CD4-positive, alpha-beta T cell treated with Interleukin-4 for 4 hours (primary cell): ENCODE measurements at regions not wholly inside any gene's neighbourhood (a gene's known extent, or its start where the extent isn't known, plus 50 kb on each side); places are given as distances from the start of the nearest gene placed in this dataset.

Experiments
- DNase-seq: peaks from one replicate; pipeline ENCODE4 v3.0.0-alpha.2; 2020

- no peak for DNase-seq
Observed at GRCh38 chr18:56066524-56067213, 478.7 kb upstream of the TCF4 start.

DNA sequence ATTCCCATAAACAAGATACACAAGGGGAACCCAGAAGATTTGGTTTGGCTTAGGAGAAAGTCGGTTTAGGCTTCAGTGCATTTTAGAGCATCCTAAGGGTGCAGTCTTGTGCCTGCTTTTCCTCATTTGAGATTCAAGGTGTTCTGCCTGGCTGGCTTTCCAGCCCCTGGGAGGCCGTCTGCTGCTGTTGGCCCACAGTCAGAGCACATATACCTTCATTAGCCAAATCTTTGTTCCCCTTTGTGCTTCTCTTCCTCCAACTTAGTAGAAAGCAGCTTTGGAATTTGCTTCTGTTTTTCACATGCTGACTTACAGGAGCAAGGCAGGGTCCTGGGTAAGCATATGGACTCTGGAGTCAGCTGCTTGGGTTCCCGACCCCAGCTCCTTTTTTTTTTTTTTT, 477.1 kb upstream of the TCF4 start:
- no peak for DNase-seq

GRCh38 chr18:56062931-56063330, 474.9 kb upstream of the TCF4 start:
- no peak for DNase-seq

DNA sequence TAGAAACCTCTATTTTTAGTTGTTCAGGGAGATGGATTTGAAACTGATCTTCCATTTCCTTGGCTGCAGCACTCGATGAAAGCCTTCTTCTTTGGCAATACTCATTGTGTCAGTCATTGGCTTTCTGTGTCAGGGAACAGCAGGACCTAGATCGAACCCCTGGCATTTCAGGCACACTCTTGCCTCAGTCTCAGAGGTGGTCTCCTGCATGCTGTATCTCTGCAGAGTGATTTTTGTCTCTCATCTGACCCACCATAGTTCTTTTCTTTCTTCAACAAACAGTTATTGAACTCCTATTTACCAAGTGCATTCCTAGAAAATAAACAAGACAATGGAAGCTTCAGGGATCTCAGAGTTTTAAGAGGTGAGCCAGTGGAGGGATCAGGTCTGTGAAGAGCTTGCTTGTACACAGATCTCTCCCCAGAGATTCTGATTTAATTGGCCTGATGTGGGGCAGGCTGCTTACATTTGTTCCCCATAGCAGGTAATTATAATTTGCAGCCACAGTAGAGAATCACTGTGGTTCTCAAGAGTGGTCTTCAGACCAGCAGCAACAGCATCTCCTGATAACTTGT, 473.1 kb upstream of the TCF4 start:
- no peak for DNase-seq

- no peak for DNase-seq
Observed at GRCh38 chr18:56052202-56052601, 464.2 kb upstream of the TCF4 start.

DNA sequence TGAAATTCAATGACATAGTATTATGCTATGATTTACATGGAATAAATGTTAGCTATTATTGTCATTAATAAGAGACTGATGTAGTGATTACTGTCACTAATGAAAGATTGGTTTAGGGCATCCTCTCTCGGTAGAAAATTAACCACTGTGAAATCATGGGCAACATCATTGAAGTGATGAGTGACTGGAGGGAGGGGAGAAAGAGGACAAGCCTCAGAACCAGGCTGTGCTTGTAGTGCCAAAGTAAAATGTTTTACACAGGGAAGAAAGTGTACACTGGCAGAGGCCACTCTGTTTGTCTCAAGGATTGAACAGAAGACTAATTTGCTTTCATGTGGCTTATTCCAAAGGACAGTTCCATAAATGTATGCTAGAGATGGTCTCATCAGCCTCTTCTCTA, 456.2 kb upstream of the TCF4 start:
- no peak for DNase-seq

GRCh38 chr18:56043641-56044061, 455.7 kb upstream of the TCF4 start:
- DNase-seq: no peak

GRCh38 chr18:56042915-56043536, 455.0 kb upstream of the TCF4 start:
- DNase-seq: no peak

- DNase-seq: no peak
Observed at GRCh38 chr18:56038171-56039030, 450.4 kb upstream of the TCF4 start.

GRCh38 chr18:56036741-56037140, 448.7 kb upstream of the TCF4 start:
- DNase-seq: no peak

- DNase-seq: no peak
Observed at GRCh38 chr18:56035546-56035945, 447.6 kb upstream of the TCF4 start.

DNA sequence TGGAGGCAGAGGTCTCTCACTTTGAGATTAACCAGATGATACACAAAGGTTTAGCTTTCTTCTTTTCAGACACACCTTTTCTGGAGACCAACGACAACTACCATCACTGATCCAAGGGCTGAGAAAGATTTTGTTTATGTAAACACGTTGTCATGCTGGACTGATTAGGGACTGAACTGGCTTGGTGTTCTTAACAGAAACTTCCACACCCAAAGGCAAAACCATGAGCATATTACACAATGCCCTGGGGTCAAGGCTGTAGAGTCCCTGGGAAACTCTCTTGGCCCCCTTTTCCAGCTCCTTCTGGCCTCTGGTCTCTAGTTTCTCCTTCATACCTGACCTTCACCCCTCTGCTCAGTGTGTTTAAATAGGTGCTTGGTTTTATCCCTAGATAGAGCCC, 447.0 kb upstream of the TCF4 start:
- no peak for DNase-seq

DNA sequence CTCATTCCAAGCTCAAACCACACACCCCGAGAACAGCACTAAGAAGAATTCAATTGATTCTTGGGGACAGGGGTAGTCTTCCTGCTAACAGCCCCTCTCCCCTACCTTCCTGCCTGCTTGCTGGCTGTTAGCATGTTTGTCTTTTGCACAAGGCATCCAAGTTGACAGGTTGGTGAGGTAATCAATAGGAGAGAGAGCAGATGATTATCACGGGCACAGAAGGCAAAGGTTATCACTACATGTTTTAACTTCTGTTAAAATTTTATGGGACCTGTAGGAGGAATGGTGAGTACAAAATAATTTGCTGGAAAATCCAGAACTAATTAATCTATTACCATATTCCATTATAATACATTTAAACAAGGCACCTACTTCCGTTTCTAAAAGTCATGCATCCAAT, 442.1 kb upstream of the TCF4 start:
- no peak for DNase-seq

- DNase-seq: no peak
Observed at GRCh38 chr18:56028514-56028913, 440.5 kb upstream of the TCF4 start.

GRCh38 chr18:56026509-56026908, 438.5 kb upstream of the TCF4 start:
- DNase-seq: no peak

- no peak for DNase-seq
Observed at GRCh38 chr18:56021809-56022195, 433.8 kb upstream of the TCF4 start.

DNA sequence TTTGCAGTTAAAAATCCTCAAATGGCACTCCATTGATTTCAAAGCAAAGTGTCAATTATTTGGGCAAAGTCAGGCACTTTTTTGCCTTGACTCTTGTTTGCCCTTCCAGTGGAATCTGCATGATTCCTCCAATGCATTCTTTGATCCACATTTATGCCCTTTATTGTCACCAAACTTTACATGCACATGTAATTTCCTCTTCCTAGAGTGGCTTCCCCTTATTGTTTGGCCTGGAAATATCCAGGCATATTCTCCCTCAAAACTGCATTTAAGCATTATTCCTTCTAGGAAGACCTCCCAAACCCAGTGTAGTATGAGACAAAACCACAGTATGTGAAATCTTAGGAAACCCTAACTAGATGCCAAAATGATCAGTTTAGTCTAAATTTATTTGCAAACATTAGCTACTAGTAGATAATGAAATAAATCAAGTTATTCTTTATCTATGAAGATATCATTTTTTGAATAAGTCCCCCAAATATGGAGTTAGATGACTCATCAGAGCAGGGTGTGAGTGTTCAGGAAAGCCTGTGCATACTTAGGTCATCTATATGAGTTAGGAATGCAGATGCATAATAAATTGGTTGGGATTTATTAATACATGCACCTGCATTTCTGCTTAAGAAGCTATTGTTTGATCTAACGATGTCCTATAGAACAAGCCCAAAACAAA, 433.3 kb upstream of the TCF4 start:
- DNase-seq: no peak

DNA sequence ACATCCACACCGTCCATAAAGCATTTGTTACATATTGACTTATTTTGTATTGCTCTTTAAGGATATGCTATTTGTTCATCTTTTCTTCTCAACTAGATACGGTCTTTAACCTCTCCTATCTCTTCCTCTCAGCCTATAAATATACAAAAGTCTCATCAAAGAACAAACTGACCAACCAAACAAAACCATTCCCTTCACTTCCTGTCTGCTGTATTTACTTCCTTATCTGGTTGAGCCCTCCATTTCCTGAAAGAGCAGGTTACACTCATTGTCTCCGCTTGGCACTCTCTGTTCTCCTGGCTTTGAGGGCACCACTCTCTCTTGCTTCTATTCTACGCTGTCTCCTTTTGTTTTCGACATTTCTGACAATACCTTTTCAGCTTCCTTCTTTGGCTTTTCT, 431.9 kb upstream of the TCF4 start:
- no peak for DNase-seq

GRCh38 chr18:56019156-56019555, 431.2 kb upstream of the TCF4 start:
- no peak for DNase-seq

- DNase-seq: no peak
Observed at GRCh38 chr18:56009411-56009810, 421.4 kb upstream of the TCF4 start.

DNA sequence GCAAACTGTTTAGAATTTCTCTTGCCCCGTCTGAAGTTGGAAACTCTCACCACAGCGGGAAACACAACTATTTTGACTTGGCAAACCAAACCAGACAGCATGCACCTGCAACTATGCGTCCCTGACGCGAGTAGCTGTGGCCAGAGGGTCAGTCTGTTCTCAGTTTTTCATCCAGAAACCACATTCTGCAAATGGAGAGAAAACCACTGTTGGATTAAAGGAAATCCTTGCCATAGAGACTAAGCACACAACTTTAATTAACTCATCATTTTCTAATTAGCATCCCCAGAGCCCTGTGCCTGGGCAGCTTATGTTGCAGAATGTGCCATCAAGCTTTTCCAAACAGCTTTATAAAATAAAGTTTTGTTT, 415.7 kb upstream of the TCF4 start:
- no peak for DNase-seq

- no peak for DNase-seq
Observed at GRCh38 chr18:56003009-56003719, 415.2 kb upstream of the TCF4 start.

DNA sequence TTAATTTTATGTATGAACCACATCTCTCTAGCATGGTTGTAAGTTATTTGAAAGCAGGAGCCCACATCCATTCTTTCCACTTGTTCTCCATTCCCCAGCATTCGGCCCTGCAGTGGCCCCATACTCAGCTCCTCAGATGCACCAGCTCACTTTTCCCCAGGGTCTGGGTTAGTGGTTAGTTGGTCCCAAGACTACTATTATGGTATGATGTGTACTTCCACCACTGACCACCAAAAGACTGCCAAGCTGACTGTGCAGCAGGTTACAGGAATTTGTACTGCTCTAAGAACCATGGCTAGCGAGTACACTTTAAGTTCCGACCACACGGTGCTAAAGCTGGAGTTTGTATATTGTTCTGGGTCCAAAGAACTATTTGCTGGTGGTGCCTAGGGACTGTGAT, 413.6 kb upstream of the TCF4 start:
- DNase-seq: no peak
